K562 (cell line): ENCODE measurements at regions not wholly inside any gene's neighbourhood (a gene's known extent, or its start where the extent isn't known, plus 50 kb on each side); places are given as distances from the start of the nearest gene placed in this dataset.
A peak's percentile ranks its signal among the peaks of the same experiment; 100 is the strongest.

ENCODE experiments used
- CREM ChIP-seq: IDR thresholded peaks from 2 replicates; pipeline ENCODE4 v1.6.1; 2014; ENCODE audit warnings: antibody characterized with exemption, low read depth
- ESRRA ChIP-seq: fragments of 450-650 bp; IDR thresholded peaks from 2 replicates; pipeline ENCODE4 v1.6.1; 2014; ENCODE audit warnings: low read depth, mild to moderate bottlenecking, moderate library complexity, borderline replicate concordance
- EWSR1 ChIP-seq: fragments of 450-650 bp; IDR thresholded peaks from 2 replicates; pipeline ENCODE4 v1.6.1; 2018; ENCODE audit warnings: borderline replicate concordance, mild to moderate bottlenecking, low read depth, moderate library complexity; ENCODE audit not compliant: partially characterized antibody
- FOXK2 ChIP-seq, 2 experiments: fragments of 450-650 bp; IDR thresholded peaks in 1 of 2; conservative IDR thresholded peaks in 1 of 2; 2 replicates each; pipeline ENCODE4 v1.6.1; 2016; ENCODE audit warnings: low read depth in 2 of 2, mild to moderate bottlenecking in 1 of 2
- NFIC ChIP-seq: fragments of 450-650 bp; IDR thresholded peaks from 2 replicates; pipeline ENCODE4 v1.6.1; 2017; ENCODE audit warnings: mild to moderate bottlenecking, inconsistent platforms
- NRF1 ChIP-seq, 2 experiments: fragments of 450-650 bp; IDR thresholded peaks in 1 of 2; conservative IDR thresholded peaks in 1 of 2; 2 replicates each; pipeline ENCODE4 v1.6.1; 2014; ENCODE audit warnings: mild to moderate bottlenecking in 2 of 2
- SAP30 ChIP-seq: fragments of 200-600 bp; sonication (generic); IDR thresholded peaks from 2 replicates; pipeline ENCODE4 v1.6.1; 2012; ENCODE audit warnings: borderline replicate concordance, low read depth, mild to moderate bottlenecking, moderate library complexity, low read length, control low read depth, inconsistent platforms; ENCODE audit not compliant: insufficient read depth, poor library complexity, severe bottlenecking
- SOX6 ChIP-seq: fragments of 450-650 bp; IDR thresholded peaks from 2 replicates; pipeline ENCODE4 v1.6.1; 2014; ENCODE audit warnings: mild to moderate bottlenecking
- SRF ChIP-seq, 2 experiments: fragments of 250-450, 450-650 bp in 1 of 2; sonication (Bioruptor Pico) in 1 of 2; sonication (generic) in 1 of 2; formaldehyde crosslinking; IDR thresholded peaks; 2 replicates each; pipeline versions ENCODE4 v1.5.0 to v1.5.1; 2020 to 2022; ENCODE audit warnings: mild to moderate bottlenecking in 1 of 2, missing genetic modification reagents in 1 of 2
- STAT5A ChIP-seq: IDR thresholded peaks from 2 replicates; pipeline ENCODE4 v1.6.1; 2012; ENCODE audit warnings: low read length, inconsistent platforms, borderline replicate concordance
- TF ChIP-seq, protein P1 (sequence below): sonication (generic); formaldehyde crosslinking; IDR thresholded peaks from 2 replicates; pipeline ENCODE4 v1.8.1; 2023; ENCODE audit warnings: mild to moderate bottlenecking, missing genetic modification reagents
- TF ChIP-seq, protein P2 (sequence below): sonication (generic); formaldehyde crosslinking; IDR thresholded peaks from 2 replicates; pipeline ENCODE4 v1.8.0; 2022; ENCODE audit warnings: missing genetic modification reagents, mild to moderate bottlenecking, borderline replicate concordance
- TF ChIP-seq, protein P3 (sequence below): fragments of 250-450 bp; sonication (Bioruptor Pico); IDR thresholded peaks from 2 replicates; pipeline ENCODE4 v1.8.0; 2022; ENCODE audit warnings: inconsistent platforms
- TF ChIP-seq, protein P4 (sequence below): fragments of 450-650 bp; formaldehyde crosslinking; IDR thresholded peaks from 2 replicates; pipeline ENCODE4 v1.4.0; 2022; ENCODE audit warnings: missing genetic modification characterization
- TF ChIP-seq, protein P5 (sequence below): sonication (generic); formaldehyde crosslinking; IDR thresholded peaks from 2 replicates; pipeline ENCODE4 v1.8.0; 2023; ENCODE audit warnings: mild to moderate bottlenecking, missing genetic modification reagents

DNA sequence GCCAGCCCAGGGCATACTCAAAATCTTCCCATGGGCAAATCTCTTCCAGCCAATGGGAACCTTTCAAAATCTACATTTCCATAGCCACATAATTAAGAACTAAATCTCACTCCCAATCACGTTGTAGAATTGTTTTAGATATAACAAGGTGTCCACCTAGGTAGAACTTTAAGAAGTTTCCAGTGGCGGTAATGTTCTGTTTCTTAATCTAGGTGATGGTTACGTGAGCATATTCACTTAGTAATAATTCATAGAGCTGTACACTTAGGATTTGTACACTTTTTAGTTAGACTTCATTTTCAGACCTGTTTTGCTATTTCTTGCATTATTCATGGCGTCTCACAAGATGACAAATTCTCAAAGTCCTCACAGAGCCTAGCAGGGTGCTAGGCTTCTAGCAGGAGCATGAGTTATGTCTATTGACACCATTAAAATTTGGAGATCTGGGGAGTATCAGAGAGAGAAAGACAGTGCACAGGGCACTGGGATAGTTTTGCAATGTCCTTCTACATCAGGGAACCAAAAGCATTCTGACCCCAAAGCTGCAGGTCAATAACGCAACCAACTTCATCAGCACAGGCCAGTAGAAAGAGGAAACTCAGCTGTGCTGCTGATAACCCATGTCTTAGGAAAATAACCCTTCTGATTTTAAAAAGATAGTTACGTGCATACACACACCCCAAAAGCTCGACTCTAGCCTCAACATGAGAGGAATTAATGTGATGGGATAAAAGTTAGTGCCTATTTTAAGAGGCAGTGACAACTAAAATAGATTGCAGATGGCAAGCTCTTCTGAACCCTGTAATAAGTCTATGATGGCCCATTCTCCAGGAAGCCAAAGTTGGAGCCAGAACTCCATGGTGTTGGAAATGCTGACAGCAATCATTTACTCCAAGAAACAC is 518.1 kb upstream of the JARID2 start (continued):
- TF ChIP-seq, protein P1, sequence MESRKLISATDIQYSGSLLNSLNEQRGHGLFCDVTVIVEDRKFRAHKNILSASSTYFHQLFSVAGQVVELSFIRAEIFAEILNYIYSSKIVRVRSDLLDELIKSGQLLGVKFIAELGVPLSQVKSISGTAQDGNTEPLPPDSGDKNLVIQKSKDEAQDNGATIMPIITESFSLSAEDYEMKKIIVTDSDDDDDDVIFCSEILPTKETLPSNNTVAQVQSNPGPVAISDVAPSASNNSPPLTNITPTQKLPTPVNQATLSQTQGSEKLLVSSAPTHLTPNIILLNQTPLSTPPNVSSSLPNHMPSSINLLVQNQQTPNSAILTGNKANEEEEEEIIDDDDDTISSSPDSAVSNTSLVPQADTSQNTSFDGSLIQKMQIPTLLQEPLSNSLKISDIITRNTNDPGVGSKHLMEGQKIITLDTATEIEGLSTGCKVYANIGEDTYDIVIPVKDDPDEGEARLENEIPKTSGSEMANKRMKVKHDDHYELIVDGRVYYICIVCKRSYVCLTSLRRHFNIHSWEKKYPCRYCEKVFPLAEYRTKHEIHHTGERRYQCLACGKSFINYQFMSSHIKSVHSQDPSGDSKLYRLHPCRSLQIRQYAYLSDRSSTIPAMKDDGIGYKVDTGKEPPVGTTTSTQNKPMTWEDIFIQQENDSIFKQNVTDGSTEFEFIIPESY (CRISPR knock-in tag): peak; percentile 53; the same call in 1 of the 2 replicates
- TF ChIP-seq, protein P2, sequence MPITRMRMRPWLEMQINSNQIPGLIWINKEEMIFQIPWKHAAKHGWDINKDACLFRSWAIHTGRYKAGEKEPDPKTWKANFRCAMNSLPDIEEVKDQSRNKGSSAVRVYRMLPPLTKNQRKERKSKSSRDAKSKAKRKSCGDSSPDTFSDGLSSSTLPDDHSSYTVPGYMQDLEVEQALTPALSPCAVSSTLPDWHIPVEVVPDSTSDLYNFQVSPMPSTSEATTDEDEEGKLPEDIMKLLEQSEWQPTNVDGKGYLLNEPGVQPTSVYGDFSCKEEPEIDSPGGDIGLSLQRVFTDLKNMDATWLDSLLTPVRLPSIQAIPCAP (CRISPR knock-in tag): no peak
- TF ChIP-seq, protein P3, sequence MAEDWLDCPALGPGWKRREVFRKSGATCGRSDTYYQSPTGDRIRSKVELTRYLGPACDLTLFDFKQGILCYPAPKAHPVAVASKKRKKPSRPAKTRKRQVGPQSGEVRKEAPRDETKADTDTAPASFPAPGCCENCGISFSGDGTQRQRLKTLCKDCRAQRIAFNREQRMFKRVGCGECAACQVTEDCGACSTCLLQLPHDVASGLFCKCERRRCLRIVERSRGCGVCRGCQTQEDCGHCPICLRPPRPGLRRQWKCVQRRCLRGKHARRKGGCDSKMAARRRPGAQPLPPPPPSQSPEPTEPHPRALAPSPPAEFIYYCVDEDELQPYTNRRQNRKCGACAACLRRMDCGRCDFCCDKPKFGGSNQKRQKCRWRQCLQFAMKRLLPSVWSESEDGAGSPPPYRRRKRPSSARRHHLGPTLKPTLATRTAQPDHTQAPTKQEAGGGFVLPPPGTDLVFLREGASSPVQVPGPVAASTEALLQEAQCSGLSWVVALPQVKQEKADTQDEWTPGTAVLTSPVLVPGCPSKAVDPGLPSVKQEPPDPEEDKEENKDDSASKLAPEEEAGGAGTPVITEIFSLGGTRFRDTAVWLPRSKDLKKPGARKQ (CRISPR knock-in tag): 0 out of 2 replicates have a peak, but pooled peaks have one; percentile 51
- TF ChIP-seq STAT5A: no peak
- TF ChIP-seq, protein P4, sequence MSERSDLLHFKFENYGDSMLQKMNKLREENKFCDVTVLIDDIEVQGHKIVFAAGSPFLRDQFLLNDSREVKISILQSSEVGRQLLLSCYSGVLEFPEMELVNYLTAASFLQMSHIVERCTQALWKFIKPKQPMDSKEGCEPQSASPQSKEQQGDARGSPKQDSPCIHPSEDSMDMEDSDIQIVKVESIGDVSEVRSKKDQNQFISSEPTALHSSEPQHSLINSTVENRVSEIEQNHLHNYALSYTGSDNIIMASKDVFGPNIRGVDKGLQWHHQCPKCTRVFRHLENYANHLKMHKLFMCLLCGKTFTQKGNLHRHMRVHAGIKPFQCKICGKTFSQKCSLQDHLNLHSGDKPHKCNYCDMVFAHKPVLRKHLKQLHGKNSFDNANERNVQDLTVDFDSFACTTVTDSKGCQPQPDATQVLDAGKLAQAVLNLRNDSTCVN (CRISPR knock-in tag): 0 out of 2 replicates have a peak, but pooled peaks have one; percentile 25
- peak; percentile 16; the same call in 1 of the 2 replicates for TF ChIP-seq ESRRA
- TF ChIP-seq SAP30: peak; percentile 40
- TF ChIP-seq EWSR1: no peak
- TF ChIP-seq, protein P5, sequence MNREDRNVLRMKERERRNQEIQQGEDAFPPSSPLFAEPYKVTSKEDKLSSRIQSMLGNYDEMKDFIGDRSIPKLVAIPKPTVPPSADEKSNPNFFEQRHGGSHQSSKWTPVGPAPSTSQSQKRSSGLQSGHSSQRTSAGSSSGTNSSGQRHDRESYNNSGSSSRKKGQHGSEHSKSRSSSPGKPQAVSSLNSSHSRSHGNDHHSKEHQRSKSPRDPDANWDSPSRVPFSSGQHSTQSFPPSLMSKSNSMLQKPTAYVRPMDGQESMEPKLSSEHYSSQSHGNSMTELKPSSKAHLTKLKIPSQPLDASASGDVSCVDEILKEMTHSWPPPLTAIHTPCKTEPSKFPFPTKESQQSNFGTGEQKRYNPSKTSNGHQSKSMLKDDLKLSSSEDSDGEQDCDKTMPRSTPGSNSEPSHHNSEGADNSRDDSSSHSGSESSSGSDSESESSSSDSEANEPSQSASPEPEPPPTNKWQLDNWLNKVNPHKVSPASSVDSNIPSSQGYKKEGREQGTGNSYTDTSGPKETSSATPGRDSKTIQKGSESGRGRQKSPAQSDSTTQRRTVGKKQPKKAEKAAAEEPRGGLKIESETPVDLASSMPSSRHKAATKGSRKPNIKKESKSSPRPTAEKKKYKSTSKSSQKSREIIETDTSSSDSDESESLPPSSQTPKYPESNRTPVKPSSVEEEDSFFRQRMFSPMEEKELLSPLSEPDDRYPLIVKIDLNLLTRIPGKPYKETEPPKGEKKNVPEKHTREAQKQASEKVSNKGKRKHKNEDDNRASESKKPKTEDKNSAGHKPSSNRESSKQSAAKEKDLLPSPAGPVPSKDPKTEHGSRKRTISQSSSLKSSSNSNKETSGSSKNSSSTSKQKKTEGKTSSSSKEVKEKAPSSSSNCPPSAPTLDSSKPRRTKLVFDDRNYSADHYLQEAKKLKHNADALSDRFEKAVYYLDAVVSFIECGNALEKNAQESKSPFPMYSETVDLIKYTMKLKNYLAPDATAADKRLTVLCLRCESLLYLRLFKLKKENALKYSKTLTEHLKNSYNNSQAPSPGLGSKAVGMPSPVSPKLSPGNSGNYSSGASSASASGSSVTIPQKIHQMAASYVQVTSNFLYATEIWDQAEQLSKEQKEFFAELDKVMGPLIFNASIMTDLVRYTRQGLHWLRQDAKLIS (CRISPR knock-in tag): no peak
- peak; percentile 30; the same call in 1 of the 2 replicates for TF ChIP-seq SOX6
- TF ChIP-seq FOXK2 (conservative IDR thresholded peaks at IDR 0.05 in 1 of 2, IDR thresholded peaks at IDR 0.05 in 1 of 2; ENCODE audit: low read depth in 2 of 2): no peak
- TF ChIP-seq CREM: peak; percentile 64; the same call in 1 of the 2 replicates
- no peak for TF ChIP-seq SRF (CRISPR knock-in tag; IDR thresholded peaks at IDR 0.05)
- TF ChIP-seq NFIC: no peak
- TF ChIP-seq NRF1 (conservative IDR thresholded peaks at IDR 0.05 in 1 of 2, IDR thresholded peaks at IDR 0.05 in 1 of 2): no peak
